ENCODE measurements at regions not wholly inside any gene's neighbourhood (a gene's known extent, or its start where the extent isn't known, plus 50 kb on each side); places are given as distances from the start of the nearest gene placed in this dataset.

DNA sequence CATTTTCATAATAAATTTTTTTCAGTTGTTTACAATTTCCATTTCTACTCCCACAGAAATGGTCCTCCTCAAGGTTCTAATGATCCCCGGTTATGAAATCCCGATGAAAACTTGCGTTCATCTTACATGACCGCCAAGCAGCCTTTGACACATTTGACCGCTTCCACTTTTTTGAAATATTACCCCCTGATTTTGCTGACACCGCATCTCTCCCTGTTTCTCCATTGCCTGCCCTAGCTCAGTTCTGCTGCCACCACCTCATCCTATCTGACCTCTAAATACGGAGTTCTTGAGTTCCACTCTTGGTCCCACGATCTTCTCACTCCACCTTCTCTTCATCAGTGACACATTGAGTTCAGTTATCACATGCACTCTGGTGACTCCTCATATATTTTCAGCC, 74.1 kb downstream of the SLC35B3 start:
- FAIRE-seq (no peak), DNase-seq (ENCODE audit: insufficient read length, low spot score) (no peak)
- TF ChIP-seq POLR2AphosphoS5 (IDR thresholded peaks at IDR 0.05; ENCODE audit: low read depth, low read length) (no peak), POLR2A (IDR thresholded peaks at IDR 0.05; ENCODE audit: low read depth, low read length) (no peak), POU2F2 (IDR thresholded peaks at IDR 0.05; ENCODE audit: low read depth, low read length) (no peak), TAF1 (IDR thresholded peaks at IDR 0.05; ENCODE audit: low read depth, low read length) (no peak), PAX5 (IDR thresholded peaks at IDR 0.05; ENCODE audit: insufficient read depth, low read length, severe bottlenecking) (no peak), SPI1 (IDR thresholded peaks at IDR 0.05; ENCODE audit: low read depth, low read length) (no peak)

DNA sequence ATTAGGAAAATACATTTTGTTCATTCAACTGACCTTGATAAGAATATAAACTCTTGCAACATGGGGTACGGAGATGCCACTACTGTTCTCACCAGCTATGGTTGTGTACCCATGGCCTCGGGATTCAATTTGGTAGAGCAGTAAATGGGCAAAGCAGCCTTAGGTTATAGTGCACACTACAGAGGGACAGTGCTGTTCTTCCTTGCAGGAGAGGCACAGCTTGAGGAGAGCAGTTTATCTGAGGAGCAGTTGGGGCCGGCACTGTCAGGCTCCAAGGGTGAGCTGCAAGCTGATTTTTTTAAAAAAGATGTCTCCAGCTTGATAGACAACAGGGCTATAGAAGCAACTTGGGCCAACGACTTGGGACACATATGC, 82.4 kb downstream of the SLC35B3 start:
- FAIRE-seq (no peak), DNase-seq (ENCODE audit: insufficient read length, low spot score) (no peak)

DNA sequence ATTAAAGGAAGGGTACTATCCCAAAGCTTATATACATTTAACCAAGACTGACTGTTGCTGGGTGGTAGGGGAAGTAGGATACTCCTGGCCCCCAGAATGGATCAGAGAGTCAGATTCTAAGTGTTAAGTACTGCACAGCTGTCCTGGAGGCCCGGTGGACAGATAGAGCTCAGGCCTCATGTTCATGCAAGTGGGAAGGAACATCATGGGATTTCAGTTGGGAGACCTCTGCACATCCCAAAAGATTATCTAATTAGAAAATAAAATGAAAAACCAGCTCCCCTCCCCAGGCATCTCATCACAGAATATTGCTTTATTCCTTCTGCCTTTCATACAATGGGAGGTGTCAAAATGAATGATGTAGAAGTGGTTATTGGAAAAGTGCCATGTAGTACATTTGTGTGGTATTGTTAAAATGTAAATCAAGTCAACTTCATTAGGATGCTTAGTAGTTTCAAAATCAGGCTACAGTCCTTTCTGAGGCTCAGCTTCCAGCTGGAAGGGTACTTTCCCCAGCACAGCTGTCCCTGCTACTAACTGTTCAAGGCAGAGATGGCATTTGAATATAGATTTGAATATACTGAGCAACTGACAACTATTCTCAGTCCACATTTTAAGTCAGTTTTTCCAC, 82.9 kb downstream of the SLC35B3 start:
- no peak for TF ChIP-seq PAX5 (IDR thresholded peaks at IDR 0.05; ENCODE audit: insufficient read depth, low read length, severe bottlenecking)
- TF ChIP-seq POU2F2 (IDR thresholded peaks at IDR 0.05; ENCODE audit: low read depth, low read length): no peak
- no peak for TF ChIP-seq SPI1 (IDR thresholded peaks at IDR 0.05; ENCODE audit: low read depth, low read length)
- TF ChIP-seq POLR2AphosphoS5 (IDR thresholded peaks at IDR 0.05; ENCODE audit: low read depth, low read length): no peak
- TF ChIP-seq TAF1 (IDR thresholded peaks at IDR 0.05; ENCODE audit: low read depth, low read length): no peak
- no peak for FAIRE-seq
- no peak for DNase-seq (ENCODE audit: insufficient read length, low spot score)

More for the DNA sequence above, 82.4 kb downstream of the SLC35B3 start:
- TF ChIP-seq POU2F2 (IDR thresholded peaks at IDR 0.05; ENCODE audit: low read depth, low read length) (no peak), SPI1 (IDR thresholded peaks at IDR 0.05; ENCODE audit: low read depth, low read length) (no peak), TAF1 (IDR thresholded peaks at IDR 0.05; ENCODE audit: low read depth, low read length) (no peak), POLR2A (IDR thresholded peaks at IDR 0.05; ENCODE audit: low read depth, low read length) (no peak), POLR2AphosphoS5 (IDR thresholded peaks at IDR 0.05; ENCODE audit: low read depth, low read length) (no peak), PAX5 (IDR thresholded peaks at IDR 0.05; ENCODE audit: insufficient read depth, low read length, severe bottlenecking) (no peak)

DNA sequence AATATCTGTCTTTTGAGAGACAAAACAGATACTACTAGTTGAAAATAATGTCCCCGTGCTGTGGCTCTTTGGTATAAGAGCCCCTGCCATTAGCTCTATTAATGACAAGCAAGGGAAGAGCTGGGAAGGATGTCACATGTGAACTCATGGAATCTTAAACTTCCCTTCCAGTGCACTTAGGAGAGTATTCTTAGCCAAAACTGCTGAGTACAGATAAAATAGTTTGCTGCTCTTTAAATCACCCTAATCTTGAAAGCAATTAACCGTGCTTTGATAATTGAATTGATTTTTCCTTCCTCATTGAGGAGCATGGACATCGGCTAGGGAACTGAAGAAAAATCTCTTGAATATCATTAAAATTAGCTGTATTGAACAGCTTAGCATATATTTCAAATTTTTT, 91.7 kb downstream of the SLC35B3 start:
- no peak for FAIRE-seq
- TF ChIP-seq POLR2A (IDR thresholded peaks at IDR 0.05; ENCODE audit: low read depth, low read length) (no peak), POLR2AphosphoS5 (IDR thresholded peaks at IDR 0.05; ENCODE audit: low read depth, low read length) (no peak), PAX5 (IDR thresholded peaks at IDR 0.05; ENCODE audit: insufficient read depth, low read length, severe bottlenecking) (no peak), TAF1 (IDR thresholded peaks at IDR 0.05; ENCODE audit: low read depth, low read length) (no peak), SPI1 (IDR thresholded peaks at IDR 0.05; ENCODE audit: low read depth, low read length) (no peak), POU2F2 (IDR thresholded peaks at IDR 0.05; ENCODE audit: low read depth, low read length) (no peak)
- DNase-seq (ENCODE audit: insufficient read length, low spot score): no peak

DNA sequence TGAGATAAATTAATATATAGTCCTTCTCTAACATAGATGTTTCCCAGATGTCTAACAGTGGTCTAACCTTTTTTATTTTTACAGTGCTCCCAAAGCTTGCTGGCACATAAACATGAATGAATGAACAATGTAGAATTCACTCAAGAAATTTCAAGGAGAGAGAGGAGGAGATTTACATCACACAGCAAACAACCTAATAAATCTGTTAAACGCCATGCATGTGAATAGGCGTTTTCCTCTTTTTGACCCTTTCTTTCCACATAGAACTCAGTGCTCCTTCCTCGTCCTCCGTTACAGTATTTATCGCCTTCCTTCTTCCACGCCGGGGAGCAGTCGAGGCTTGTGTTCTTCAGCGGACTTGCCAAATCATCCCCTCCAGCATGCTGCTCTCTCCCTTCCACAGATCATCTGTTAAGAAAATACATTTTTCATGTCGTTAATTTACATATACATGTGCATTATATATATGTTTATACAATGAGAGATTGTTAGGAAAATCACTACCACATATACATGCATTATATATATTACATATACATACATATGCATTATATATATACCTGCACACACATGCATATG, 93.0 kb downstream of the SLC35B3 start:
- no peak for FAIRE-seq
- TF ChIP-seq TAF1 (IDR thresholded peaks at IDR 0.05; ENCODE audit: low read depth, low read length) (no peak), SPI1 (IDR thresholded peaks at IDR 0.05; ENCODE audit: low read depth, low read length) (no peak), POU2F2 (IDR thresholded peaks at IDR 0.05; ENCODE audit: low read depth, low read length) (no peak), POLR2A (IDR thresholded peaks at IDR 0.05; ENCODE audit: low read depth, low read length) (no peak), PAX5 (IDR thresholded peaks at IDR 0.05; ENCODE audit: insufficient read depth, low read length, severe bottlenecking) (no peak), POLR2AphosphoS5 (IDR thresholded peaks at IDR 0.05; ENCODE audit: low read depth, low read length) (no peak)
- no peak for DNase-seq (ENCODE audit: insufficient read length, low spot score)

GRCh38 chr6:8337147-8337546, 98.2 kb downstream of the SLC35B3 start:
- FAIRE-seq (no peak), DNase-seq (ENCODE audit: insufficient read length, low spot score) (no peak)
- TF ChIP-seq POLR2A (IDR thresholded peaks at IDR 0.05; ENCODE audit: low read depth, low read length) (no peak), POU2F2 (IDR thresholded peaks at IDR 0.05; ENCODE audit: low read depth, low read length) (no peak), POLR2AphosphoS5 (IDR thresholded peaks at IDR 0.05; ENCODE audit: low read depth, low read length) (no peak), TAF1 (IDR thresholded peaks at IDR 0.05; ENCODE audit: low read depth, low read length) (no peak), PAX5 (IDR thresholded peaks at IDR 0.05; ENCODE audit: insufficient read depth, low read length, severe bottlenecking) (no peak), SPI1 (IDR thresholded peaks at IDR 0.05; ENCODE audit: low read depth, low read length) (no peak)

- FAIRE-seq (no peak), DNase-seq (ENCODE audit: insufficient read length, low spot score) (no peak)
- no peak for TF ChIP-seq TAF1 (IDR thresholded peaks at IDR 0.05; ENCODE audit: low read depth, low read length)
- TF ChIP-seq POLR2A (IDR thresholded peaks at IDR 0.05; ENCODE audit: low read depth, low read length): no peak
- TF ChIP-seq POU2F2 (IDR thresholded peaks at IDR 0.05; ENCODE audit: low read depth, low read length): no peak
- no peak for TF ChIP-seq PAX5 (IDR thresholded peaks at IDR 0.05; ENCODE audit: insufficient read depth, low read length, severe bottlenecking)
- TF ChIP-seq POLR2AphosphoS5 (IDR thresholded peaks at IDR 0.05; ENCODE audit: low read depth, low read length): no peak
- no peak for TF ChIP-seq SPI1 (IDR thresholded peaks at IDR 0.05; ENCODE audit: low read depth, low read length)
Observed at GRCh38 chr6:8336406-8337057, 98.8 kb downstream of the SLC35B3 start.

DNA sequence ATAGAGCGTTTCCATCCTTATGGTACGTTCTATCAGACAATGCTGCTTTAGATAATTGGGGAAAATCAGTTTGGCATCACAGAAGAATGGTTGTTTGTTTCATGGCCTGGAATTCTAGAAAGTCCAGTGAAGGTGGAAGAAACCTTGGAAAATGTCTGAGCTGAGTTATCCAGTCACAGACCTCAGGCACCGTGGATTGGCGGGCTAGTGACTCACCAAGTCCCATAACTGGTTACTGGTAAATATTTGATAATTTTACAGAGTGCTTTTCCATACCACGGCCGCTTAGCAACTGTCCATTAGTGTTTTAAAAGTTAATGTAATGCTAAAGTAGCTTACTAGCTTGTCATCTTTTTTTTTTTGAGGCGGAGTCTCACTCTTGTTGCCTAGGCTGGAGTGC, 99.4 kb downstream of the SLC35B3 start:
- FAIRE-seq: no peak
- TF ChIP-seq POU2F2 (IDR thresholded peaks at IDR 0.05; ENCODE audit: low read depth, low read length) (no peak), SPI1 (IDR thresholded peaks at IDR 0.05; ENCODE audit: low read depth, low read length) (no peak), TAF1 (IDR thresholded peaks at IDR 0.05; ENCODE audit: low read depth, low read length) (no peak), POLR2AphosphoS5 (IDR thresholded peaks at IDR 0.05; ENCODE audit: low read depth, low read length) (no peak), POLR2A (IDR thresholded peaks at IDR 0.05; ENCODE audit: low read depth, low read length) (no peak), PAX5 (IDR thresholded peaks at IDR 0.05; ENCODE audit: insufficient read depth, low read length, severe bottlenecking) (no peak)
- DNase-seq (ENCODE audit: insufficient read length, low spot score): no peak

DNA sequence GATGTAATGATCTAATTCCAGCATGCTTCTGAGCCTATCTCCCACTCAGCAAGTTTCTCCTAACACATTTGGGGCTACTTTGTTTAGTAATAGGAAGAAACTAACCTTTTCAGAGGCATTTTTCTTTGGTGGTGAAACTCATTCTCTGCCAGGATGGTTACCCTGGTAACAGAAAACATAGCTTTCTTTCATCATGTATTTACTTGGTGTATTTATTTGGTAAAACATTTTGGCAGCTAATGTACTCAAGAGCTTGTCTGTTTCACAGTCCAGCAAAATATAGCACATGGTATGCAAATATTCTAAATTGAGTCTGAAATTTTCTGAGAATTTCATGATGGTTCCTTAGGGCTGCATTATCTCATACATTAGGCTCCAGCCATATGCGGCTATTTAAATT, 100.0 kb downstream of the SLC35B3 start:
- FAIRE-seq (no peak), DNase-seq (ENCODE audit: insufficient read length, low spot score) (no peak)
- no peak for TF ChIP-seq POLR2AphosphoS5 (IDR thresholded peaks at IDR 0.05; ENCODE audit: low read depth, low read length)
- no peak for TF ChIP-seq TAF1 (IDR thresholded peaks at IDR 0.05; ENCODE audit: low read depth, low read length)
- no peak for TF ChIP-seq SPI1 (IDR thresholded peaks at IDR 0.05; ENCODE audit: low read depth, low read length)
- TF ChIP-seq POLR2A (IDR thresholded peaks at IDR 0.05; ENCODE audit: low read depth, low read length): no peak
